Stomach (tissue), 8 donors: ENCODE measurements at regions not wholly inside any gene's neighbourhood (a gene's known extent, or its start where the extent isn't known, plus 50 kb on each side); places are given as distances from the start of the nearest gene placed in this dataset.

Experiments
- DNase-seq, 2 donors: peaks; one replicate each; pipeline versions ENCODE4 v3.0.0 to v3.0.0-alpha.2; 2013 to 2019
- H3K27ac ChIP-seq, 5 donors: fragments of 200-600 bp in 4 of 5; sonication (generic) in 4 of 5; one replicate each; pipeline ENCODE4 v1.5.1; 2013 to 2019; ENCODE audit warnings: mild to moderate bottlenecking in 1 of 5, moderate library complexity in 1 of 5
- H3K27me3 ChIP-seq, 3 donors: fragments of 200-600 bp; sonication (generic); one replicate each; pipeline ENCODE4 v1.5.1; 2017 to 2019; ENCODE audit warnings: mixed run types in 1 of 3
- H3K36me3 ChIP-seq, 4 donors: fragments of 200-600 bp; sonication (generic); 1 replicate in 3 of 4; 2 replicates in 1 of 4; pipeline ENCODE4 v1.5.1; 2016 to 2019
- H3K4me1 ChIP-seq, 4 donors: fragments of 200-600 bp; sonication (generic); one replicate each; pipeline ENCODE4 v1.5.1; 2016 to 2019
- H3K4me3 ChIP-seq, 4 donors: fragments of 200-600 bp; sonication (generic) in 3 of 4; one replicate each; pipeline ENCODE4 v1.5.1; 2016 to 2019; ENCODE audit warnings: mild to moderate bottlenecking in 1 of 4
- H3K9me3 ChIP-seq, 4 donors: fragments of 200-600 bp; sonication (generic); one replicate each; pipeline ENCODE4 v1.5.1; 2016 to 2019
- CTCF ChIP-seq, 7 experiments: fragments of 450-650 bp in 4 of 7; fragments of 200-600 bp in 3 of 7; sonication (generic) in 3 of 7; IDR thresholded peaks; one replicate each; pipeline ENCODE4 v1.5.1; 2016 to 2019; ENCODE audit warnings: antibody characterized with exemption in 7 of 7, control low read depth in 2 of 7, mild to moderate bottlenecking in 1 of 7
- EP300 ChIP-seq: sonication (generic); formaldehyde crosslinking; IDR thresholded peaks from one replicate; pipeline ENCODE4 v1.6.1; 2017; ENCODE audit warnings: antibody characterized with exemption
- POLR2A ChIP-seq, 4 donors: fragments of 450-650 bp; IDR thresholded peaks; one replicate each; pipeline ENCODE4 v1.6.1; 2016; ENCODE audit warnings: antibody characterized with exemption in 4 of 4, control low read depth in 2 of 4, mild to moderate bottlenecking in 1 of 4, moderate library complexity in 1 of 4
- POLR2AphosphoS5 ChIP-seq, 3 donors: sonication (generic); formaldehyde crosslinking; IDR thresholded peaks; one replicate each; pipeline ENCODE4 v1.6.1; 2016; ENCODE audit warnings: antibody characterized with exemption in 3 of 3
- WGBS, 5 donors: extraction: QIAGEN DNeasy Blood & Tissue Kit in 3 of 5; methylation state at CpG; one replicate each; pipeline versions ENCODE4 v1.1.5 to v1.1.7; 2013 to 2018; 5-methylcytosine and 5-hydroxymethylcytosine counted together
- intact Hi-C: fragments of 100-400 bp; cut with DNase I; formaldehyde crosslinking; loops from one replicate; pipeline ENCODE4 v1.15.1; 2023; ENCODE audit warnings: low total_unique reads
- donor health status: healthy with polysubstance abuse.
- donor health status: Bipolar disorder and iron deficiency.
- donor health status: healthy.

DNA sequence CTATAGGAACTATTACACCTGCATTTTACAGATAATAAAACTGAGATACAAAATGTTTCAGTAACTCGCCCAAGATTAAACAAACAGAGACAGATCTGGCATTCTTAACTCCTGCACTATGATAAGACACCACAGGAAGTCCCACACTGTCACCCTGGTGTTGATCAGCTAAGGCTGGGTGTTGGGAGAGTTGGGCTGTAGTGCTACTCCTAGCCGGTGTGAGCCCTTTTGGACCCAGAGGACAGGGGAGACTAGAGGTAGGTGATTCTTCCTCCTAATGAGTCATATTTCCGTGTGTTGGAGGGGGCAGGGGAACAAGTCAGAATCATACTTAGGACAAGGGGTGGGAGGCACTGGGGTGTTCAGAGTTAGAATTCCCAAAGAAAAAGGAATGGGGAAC is 353.2 kb upstream of the TENM4 start:
- H3K27me3 ChIP-seq = no peaks in the 10 kb centered on the region
- no peak for TF ChIP-seq CTCF (IDR thresholded peaks at IDR 0.05)
- H3K4me3 ChIP-seq = no peak overlapping the region
- intact Hi-C loops = no loop called here
- no peaks in the 10 kb centered on the region for H3K4me1 ChIP-seq
- H3K27ac ChIP-seq = no peak overlapping the region
- no peaks in the 10 kb centered on the region for H3K36me3 ChIP-seq
- DNase-seq = no peak
- no peaks in the 10 kb centered on the region for H3K9me3 ChIP-seq
- WGBS, 5 donors = 51 to 67% (median 56%) methylated on average over 3 of the region's 3 CpGs

GRCh38 chr11:79786961-79787360 is 346.1 kb upstream of the TENM4 start:
- WGBS, 5 donors = 36 to 67% (median 39%) methylated on average over 1 of the region's 1 CpG
- Histone ChIP-seq H3K4me1 (no peaks in the 10 kb centered on the region), H3K4me3 (no peak overlapping the region), H3K36me3 (no peaks in the 10 kb centered on the region), H3K27ac (no peak overlapping the region), H3K9me3 (peaks cover 0 to 6% (median 0%) of the 10 kb centered on the region in 4 donors), H3K27me3 (no peaks in the 10 kb centered on the region)
- no peak for DNase-seq
- no peak for TF ChIP-seq EP300
- TF ChIP-seq POLR2A (IDR thresholded peaks at IDR 0.05) = no peak
- TF ChIP-seq CTCF (IDR thresholded peaks at IDR 0.05) = no peak
- TF ChIP-seq POLR2AphosphoS5 (IDR thresholded peaks at IDR 0.05) = no peak
- intact Hi-C loops = no loop called here

GRCh38 chr11:79783833-79784232 is 343.0 kb upstream of the TENM4 start:
- intact Hi-C loops = no loop called here
- WGBS, 5 donors = 57 to 74% (median 60%) methylated on average over 4 of the region's 4 CpGs
- H3K36me3 ChIP-seq = no peaks in the 10 kb centered on the region
- TF ChIP-seq CTCF (IDR thresholded peaks at IDR 0.05) (no peak), POLR2A (IDR thresholded peaks at IDR 0.05) (no peak), EP300 (no peak), POLR2AphosphoS5 (IDR thresholded peaks at IDR 0.05) (no peak)
- no peaks in the 10 kb centered on the region for H3K27me3 ChIP-seq
- DNase-seq = no peak
- H3K27ac ChIP-seq = no peak overlapping the region
- H3K9me3 ChIP-seq = peaks cover 0 to 6% (median 0%) of the 10 kb centered on the region in 4 donors
- no peak overlapping the region for H3K4me3 ChIP-seq
- H3K4me1 ChIP-seq = no peaks in the 10 kb centered on the region

DNA sequence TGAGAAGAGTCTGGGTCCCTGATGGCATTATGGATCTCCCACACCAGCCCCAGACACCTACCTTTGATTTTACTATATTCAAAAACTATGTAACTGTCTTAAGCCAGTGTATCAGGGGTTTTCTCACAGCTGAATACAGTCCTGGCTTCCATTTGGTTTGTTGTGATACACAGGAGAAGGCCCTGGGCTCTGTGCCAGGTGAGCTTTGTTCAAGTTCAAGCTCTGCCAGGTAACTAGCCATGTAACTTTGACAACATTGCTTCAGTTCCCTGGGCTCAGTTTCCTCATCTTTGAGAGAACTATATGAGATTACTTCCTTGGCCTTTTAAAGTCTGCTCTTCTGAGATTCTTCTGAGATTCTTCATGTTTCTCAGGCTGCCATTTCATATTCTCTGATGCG is 327.5 kb upstream of the TENM4 start:
- Histone ChIP-seq H3K9me3 (no peaks in the 10 kb centered on the region), H3K36me3 (no peaks in the 10 kb centered on the region), H3K27me3 (no peaks in the 10 kb centered on the region), H3K4me1 (no peaks in the 10 kb centered on the region), H3K4me3 (no peak overlapping the region), H3K27ac (no peak overlapping the region)
- 4 to 58% (median 36%) methylated on average over 1 of the region's 1 CpG for WGBS, 5 donors
- DNase-seq = peak; percentile 28 to 39
- no peak for TF ChIP-seq EP300
- no peak for TF ChIP-seq CTCF (IDR thresholded peaks at IDR 0.05)
- no peak for TF ChIP-seq POLR2AphosphoS5 (IDR thresholded peaks at IDR 0.05)
- TF ChIP-seq POLR2A (IDR thresholded peaks at IDR 0.05) = no peak
- intact Hi-C loops = no loop called here
